GM21529 (cell line): ENCODE measurements at regions not wholly inside any gene's neighbourhood (a gene's known extent, or its start where the extent isn't known, plus 50 kb on each side); places are given as distances from the start of the nearest gene placed in this dataset.
A peak's percentile ranks its signal among the peaks of the same experiment; 100 is the strongest.
"Not testable (repeated sequence)": the region's sequence is repeated elsewhere in the genome, so short reads cannot be mapped to it uniquely, and the experiment has no call there.

Source experiments
- ATAC-seq: cut with Tn5 transposase; IDR thresholded peaks from one replicate; pipeline ENCODE4 v1.9.1; 2021; ENCODE audit not compliant: unreplicated experiment

GRCh38 chr7:80082213-80082612 is 52.4 kb upstream of the GNAI1 start:
- no peak for ATAC-seq

- no peak for ATAC-seq
These were observed 55.7 kb upstream of the GNAI1 start for GRCh38 chr7:80078886-80079285.

- ATAC-seq, result no peak
These were observed 56.4 kb upstream of the GNAI1 start for GRCh38 chr7:80078159-80078731.

GRCh38 chr7:80070391-80070790 is 64.2 kb upstream of the GNAI1 start:
- no peak for ATAC-seq

GRCh38 chr7:80066639-80067038 is 68.0 kb upstream of the GNAI1 start:
- no peak for ATAC-seq

- no peak for ATAC-seq
These were observed 70.8 kb upstream of the GNAI1 start for GRCh38 chr7:80063834-80064233.

GRCh38 chr7:80060218-80060806 is 74.3 kb upstream of the GNAI1 start:
- peak; percentile 59 for ATAC-seq

- no peak for ATAC-seq
These were observed 77.1 kb upstream of the GNAI1 start for GRCh38 chr7:80057488-80057887.

- ATAC-seq, result no peak
These were observed 80.3 kb upstream of the GNAI1 start for GRCh38 chr7:80054356-80054755.

- ATAC-seq, result no peak
These were observed 81.5 kb upstream of the GNAI1 start for GRCh38 chr7:80053124-80053523.

GRCh38 chr7:80047856-80048459 is 86.7 kb upstream of the GNAI1 start:
- no peak for ATAC-seq

GRCh38 chr7:80047032-80047431 is 87.6 kb upstream of the GNAI1 start:
- no peak for ATAC-seq

GRCh38 chr7:80044796-80045195 is 89.8 kb upstream of the GNAI1 start:
- no peak for ATAC-seq

- no peak for ATAC-seq
These were observed 93.9 kb upstream of the GNAI1 start for GRCh38 chr7:80040752-80041151.

- ATAC-seq, result no peak
These were observed 94.3 kb upstream of the GNAI1 start for GRCh38 chr7:80040335-80040734.

- no peak for ATAC-seq
These were observed 95.3 kb upstream of the GNAI1 start for GRCh38 chr7:80039251-80039884.

- no peak for ATAC-seq
These were observed 96.9 kb upstream of the GNAI1 start for GRCh38 chr7:80037689-80038088.

- no peak for ATAC-seq
These were observed 98.5 kb upstream of the GNAI1 start for GRCh38 chr7:80036107-80036506.

GRCh38 chr7:80028717-80029116 is 105.9 kb upstream of the GNAI1 start:
- ATAC-seq, result no peak

GRCh38 chr7:80027611-80028173 is 106.9 kb upstream of the GNAI1 start:
- no peak for ATAC-seq

- ATAC-seq, result no peak
These were observed 107.9 kb upstream of the GNAI1 start for GRCh38 chr7:80026766-80027165.

GRCh38 chr7:80020277-80020676 is 114.4 kb upstream of the GNAI1 start:
- not testable (repeated sequence) for ATAC-seq
